ENCODE measurements at regions not wholly inside any gene's neighbourhood (a gene's known extent, or its start where the extent isn't known, plus 50 kb on each side); places are given as distances from the start of the nearest gene placed in this dataset.

- Histone ChIP-seq H3K27me3 (ENCODE audit: insufficient read depth, low read length) (no peaks in the 10 kb centered on the region), H3K4me3 (replicated peaks in 1 of 2; ENCODE audit: low read depth in 1 of 2, low read length in 2 of 2) (no peak overlapping the region), H3K79me2 (ENCODE audit: insufficient read depth, low read length) (no peaks in the 10 kb centered on the region), H3K27ac (ENCODE audit: low read depth, low read length) (no peak overlapping the region), H3K9me3 (ENCODE audit: control insufficient read depth in 1 of 2, insufficient read depth in 1 of 2, low read depth in 1 of 2, low read length in 2 of 2) (no peaks in the 10 kb centered on the region), H3K9me2 (ENCODE audit: insufficient read depth) (no peaks in the 10 kb centered on the region), H3K36me3 (ENCODE audit: control insufficient read depth in 1 of 2, insufficient read depth in 2 of 2, low read length in 2 of 2) (no peaks in the 10 kb centered on the region), H3K9ac (ENCODE audit: low read length) (no peak overlapping the region), H3K4me1 (ENCODE audit: control insufficient read depth in 1 of 2, insufficient read depth in 2 of 2, low read length in 2 of 2) (no peaks in the 10 kb centered on the region), H2AFZ (ENCODE audit: low read depth, low read length, poor library complexity, severe bottlenecking) (no peak overlapping the region), H4K20me1 (ENCODE audit: insufficient read depth) (no peaks in the 10 kb centered on the region), H3K4me2 (ENCODE audit: low read length) (no peak overlapping the region)
- no TSS peak for BruUV-seq (replicated peaks)
- TF ChIP-seq EZH2phosphoT487 (IDR thresholded peaks at IDR 0.05; ENCODE audit: borderline replicate concordance) = no peak
- TF ChIP-seq SRF (IDR thresholded peaks at IDR 0.05; ENCODE audit: low read depth) = no peak
- ChIA-PET POLR2A (no interaction called here), CTCF (no interaction called here), RAD21 (ENCODE audit: low non-redundant PET in 1 of 2, low total read pairs in 2 of 2, uncharacterized antibody in 2 of 2, unreplicated experiment in 2 of 2) (no interaction called here)
- DNase-seq (ENCODE audit: low read depth, low spot score) = no peak
- intact Hi-C loops (cut with micrococcal nuclease) = no loop called here
- ATAC-seq = no peak
Observed at GRCh38 chr3:29077356-29077755, 203.5 kb upstream of the RBMS3 start.

GRCh38 chr3:29079358-29079757 lies 201.5 kb upstream of the RBMS3 start:
- intact Hi-C loops (cut with micrococcal nuclease) = no loop called here
- Histone ChIP-seq H3K27ac (ENCODE audit: low read depth, low read length) (no peak overlapping the region), H3K4me1 (ENCODE audit: control insufficient read depth in 1 of 2, insufficient read depth in 2 of 2, low read length in 2 of 2) (no peaks in the 10 kb centered on the region), H3K36me3 (ENCODE audit: control insufficient read depth in 1 of 2, insufficient read depth in 2 of 2, low read length in 2 of 2) (no peaks in the 10 kb centered on the region), H3K27me3 (ENCODE audit: insufficient read depth, low read length) (no peaks in the 10 kb centered on the region), H3K79me2 (ENCODE audit: insufficient read depth, low read length) (no peaks in the 10 kb centered on the region), H3K9me3 (ENCODE audit: control insufficient read depth in 1 of 2, insufficient read depth in 1 of 2, low read depth in 1 of 2, low read length in 2 of 2) (no peaks in the 10 kb centered on the region), H2AFZ (ENCODE audit: low read depth, low read length, poor library complexity, severe bottlenecking) (no peak overlapping the region), H3K9ac (ENCODE audit: low read length) (no peak overlapping the region), H4K20me1 (ENCODE audit: insufficient read depth) (no peaks in the 10 kb centered on the region), H3K9me2 (ENCODE audit: insufficient read depth) (no peaks in the 10 kb centered on the region), H3K4me2 (ENCODE audit: low read length) (no peak overlapping the region), H3K4me3 (replicated peaks in 1 of 2; ENCODE audit: low read depth in 1 of 2, low read length in 2 of 2) (no peak overlapping the region)
- POLR2A ChIA-PET = no interaction called here
- CTCF ChIA-PET = no interaction called here
- DNase-seq (ENCODE audit: low read depth, low spot score) (no peak), ATAC-seq (no peak)
- RAD21 ChIA-PET (ENCODE audit: low non-redundant PET in 1 of 2, low total read pairs in 2 of 2, uncharacterized antibody in 2 of 2, unreplicated experiment in 2 of 2) = no interaction called here
- no TSS peak for BruUV-seq (replicated peaks)
- TF ChIP-seq POLR2AphosphoS5 (IDR thresholded peaks at IDR 0.05; ENCODE audit: low read depth, low read length) = no peak
- TF ChIP-seq CEBPB (IDR thresholded peaks at IDR 0.05; ENCODE audit: low read depth) = no peak
- TF ChIP-seq ZBTB33 (IDR thresholded peaks at IDR 0.05; ENCODE audit: extremely low read depth, insufficient replicate concordance, low read length) = no peak
- TF ChIP-seq EGR1 (IDR thresholded peaks at IDR 0.05; ENCODE audit: low read depth) = no peak
- no peak for TF ChIP-seq EZH2phosphoT487 (IDR thresholded peaks at IDR 0.05; ENCODE audit: borderline replicate concordance)

All from HCT116 (cell line).